ENCODE measurements at regions not wholly inside any gene's neighbourhood (a gene's known extent, or its start where the extent isn't known, plus 50 kb on each side); places are given as distances from the start of the nearest gene placed in this dataset.
"Not testable (repeated sequence)": the region's sequence is repeated elsewhere in the genome, so short reads cannot be mapped to it uniquely, and the experiment has no call there.

GRCh38 chr7:56222866-56223265 is 106.6 kb upstream of the NUPR2 start:
- no peak for DNase-seq (ENCODE audit: low read depth in 2 of 3, low spot score in 1 of 3)

GRCh38 chr7:56219017-56219416 is 102.8 kb upstream of the NUPR2 start:
- DNase-seq (ENCODE audit: low read depth in 2 of 3, low spot score in 1 of 3), result no peak

GRCh38 chr7:56218510-56218909 is 102.3 kb upstream of the NUPR2 start:
- DNase-seq (ENCODE audit: low read depth in 2 of 3, low spot score in 1 of 3), result no peak

GRCh38 chr7:56213574-56213973 is 97.4 kb upstream of the NUPR2 start:
- no peak for DNase-seq (ENCODE audit: low read depth in 2 of 3, low spot score in 1 of 3)

GRCh38 chr7:56206420-56206819 is 90.2 kb upstream of the NUPR2 start:
- DNase-seq (ENCODE audit: low read depth in 2 of 3, low spot score in 1 of 3), result no peak

GRCh38 chr7:56199639-56200038 is 83.4 kb upstream of the NUPR2 start:
- no peak for DNase-seq (ENCODE audit: low read depth in 2 of 3, low spot score in 1 of 3)

GRCh38 chr7:56196195-56196594 is 80.0 kb upstream of the NUPR2 start:
- not testable (repeated sequence) for DNase-seq (ENCODE audit: low read depth in 2 of 3, low spot score in 1 of 3)

GRCh38 chr7:56188823-56189346 is 72.7 kb upstream of the NUPR2 start:
- no peak for DNase-seq (ENCODE audit: low read depth in 2 of 3, low spot score in 1 of 3)

- no peak for DNase-seq (ENCODE audit: low read depth in 2 of 3, low spot score in 1 of 3)
Measured at GRCh38 chr7:56188376-56188775, 72.2 kb upstream of the NUPR2 start.

GRCh38 chr7:56181010-56181409 is 64.8 kb upstream of the NUPR2 start:
- DNase-seq (ENCODE audit: low read depth in 2 of 3, low spot score in 1 of 3), result no peak

- DNase-seq (ENCODE audit: low read depth in 2 of 3, low spot score in 1 of 3), result no peak
Measured at GRCh38 chr7:56175771-56176170, 59.6 kb upstream of the NUPR2 start.

GRCh38 chr7:56174875-56175760 is 58.9 kb upstream of the NUPR2 start:
- DNase-seq (ENCODE audit: low read depth in 2 of 3, low spot score in 1 of 3), result no peak

GRCh38 chr7:56174346-56174874 is 58.2 kb upstream of the NUPR2 start:
- no peak for DNase-seq (ENCODE audit: low read depth in 2 of 3, low spot score in 1 of 3)
